CD1c-positive myeloid dendritic cell (primary cell): ENCODE measurements at regions not wholly inside any gene's neighbourhood (a gene's known extent, or its start where the extent isn't known, plus 50 kb on each side); places are given as distances from the start of the nearest gene placed in this dataset.

Source experiments
- DNase-seq: peaks from one replicate; pipeline ENCODE4 v3.0.0-alpha.2; 2016; ENCODE audit errors: extremely low spot score

DNA sequence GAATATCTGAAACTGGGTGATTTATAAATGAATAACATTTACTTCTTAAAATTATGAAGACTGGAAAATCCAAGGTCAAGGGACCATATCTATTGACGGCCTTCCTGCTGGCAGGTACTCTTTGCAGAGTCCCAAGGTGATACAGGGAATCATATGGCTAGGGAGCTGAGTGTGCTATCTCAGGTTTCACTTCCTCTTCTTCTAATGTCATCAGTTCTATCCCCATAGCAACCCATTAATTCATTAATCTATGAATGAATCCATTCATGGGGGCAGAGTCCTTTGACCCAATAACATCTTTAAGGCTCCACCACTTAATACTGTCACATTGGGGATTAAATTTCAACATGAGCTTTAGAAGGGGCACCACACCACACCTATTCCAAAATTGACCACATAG is 772.0 kb downstream of the HACE1 start:
- no peak for DNase-seq

DNA sequence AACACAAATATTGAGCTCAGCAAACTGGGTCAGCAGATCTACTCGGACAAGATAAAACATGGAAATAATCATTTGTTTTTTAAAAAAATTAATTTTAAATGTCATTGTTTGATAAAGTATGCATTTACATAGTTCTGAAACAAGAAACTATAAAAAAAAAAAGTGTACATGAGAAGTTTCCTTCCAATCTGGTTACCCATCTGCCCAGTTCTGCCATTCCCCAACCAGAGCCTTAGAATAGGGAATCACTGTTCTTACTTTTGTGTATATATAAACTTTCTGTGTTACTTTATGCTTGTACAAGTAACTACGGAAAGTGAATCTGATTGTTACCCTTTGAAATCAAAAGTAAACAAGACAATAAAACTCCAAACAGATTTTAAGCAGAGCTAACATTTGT is 791.4 kb downstream of the HACE1 start:
- DNase-seq, result no peak

DNA sequence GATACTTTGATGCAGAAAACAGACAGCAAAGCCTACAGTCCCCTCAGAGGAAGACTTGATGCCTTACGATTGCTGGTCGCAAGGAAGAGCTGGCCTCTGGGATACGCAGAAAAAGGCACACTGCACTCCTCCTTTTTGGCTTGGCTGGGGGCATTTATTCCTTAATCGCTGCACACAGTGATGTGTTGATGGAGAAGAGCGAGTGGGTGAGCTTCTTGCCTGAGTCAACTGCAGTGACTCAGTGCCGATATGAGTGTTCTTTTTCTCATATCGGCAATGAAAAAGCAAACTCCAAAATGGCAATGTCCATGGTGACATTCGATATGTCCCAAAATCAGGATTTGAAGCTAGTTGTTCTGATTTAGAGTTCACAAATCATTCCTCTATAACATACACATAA is 794.8 kb downstream of the HACE1 start:
- no peak for DNase-seq

DNA sequence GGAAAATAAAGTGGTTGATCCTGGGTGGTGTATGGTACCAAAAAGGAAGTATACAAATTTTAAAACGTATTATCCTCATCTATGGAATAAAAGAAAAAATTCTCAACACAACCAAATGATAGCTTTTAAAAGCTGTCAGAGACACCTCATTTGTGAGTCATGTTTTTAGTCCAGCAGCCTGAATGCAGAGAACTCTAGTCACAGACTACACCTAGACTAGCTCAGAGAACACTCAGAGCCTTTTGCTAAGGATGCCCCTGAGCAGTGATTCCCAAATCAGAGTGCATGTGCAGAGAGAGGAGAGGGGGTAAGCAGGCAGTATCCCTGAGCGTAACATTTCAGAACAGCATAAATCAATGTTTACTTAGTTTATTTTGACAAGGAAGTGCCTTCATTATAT is 809.3 kb downstream of the HACE1 start:
- no peak for DNase-seq

DNA sequence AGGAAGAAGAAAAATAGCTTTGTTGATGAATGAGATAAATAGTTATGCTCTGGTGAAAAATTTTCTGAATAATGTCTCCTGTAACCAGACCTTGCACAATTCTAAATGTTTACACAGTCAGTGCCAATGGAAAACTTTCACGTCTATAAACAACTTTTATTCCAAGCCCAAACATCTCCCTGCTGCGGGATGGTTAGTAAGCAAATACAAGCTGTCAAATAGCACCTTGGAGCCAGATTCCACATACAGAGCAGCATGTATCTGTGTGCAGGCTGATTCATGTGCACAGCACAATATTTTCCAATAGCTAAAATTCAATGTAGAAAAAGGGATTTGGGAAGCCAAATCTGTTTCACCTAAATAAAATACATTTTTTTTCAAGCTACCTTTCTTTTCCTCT is 813.3 kb downstream of the HACE1 start:
- no peak for DNase-seq

DNA sequence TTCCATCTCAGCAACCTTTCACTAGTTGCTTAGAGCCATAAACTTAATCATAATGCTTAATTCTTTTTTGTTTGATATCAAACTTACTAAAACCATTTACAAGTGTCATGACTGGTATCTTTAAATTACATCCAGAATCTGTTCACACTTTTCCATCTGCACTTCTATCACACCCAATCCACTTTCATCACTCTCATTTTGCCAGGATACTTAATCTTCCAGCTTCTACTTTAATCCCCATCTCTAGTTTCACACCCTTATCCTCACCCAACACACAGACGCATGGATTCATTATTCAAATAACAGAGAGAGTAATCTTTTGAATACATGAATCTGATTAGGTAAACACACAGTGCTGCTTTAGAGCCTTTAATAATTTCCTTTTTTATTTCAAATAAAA is 828.4 kb downstream of the HACE1 start:
- DNase-seq, result no peak

DNA sequence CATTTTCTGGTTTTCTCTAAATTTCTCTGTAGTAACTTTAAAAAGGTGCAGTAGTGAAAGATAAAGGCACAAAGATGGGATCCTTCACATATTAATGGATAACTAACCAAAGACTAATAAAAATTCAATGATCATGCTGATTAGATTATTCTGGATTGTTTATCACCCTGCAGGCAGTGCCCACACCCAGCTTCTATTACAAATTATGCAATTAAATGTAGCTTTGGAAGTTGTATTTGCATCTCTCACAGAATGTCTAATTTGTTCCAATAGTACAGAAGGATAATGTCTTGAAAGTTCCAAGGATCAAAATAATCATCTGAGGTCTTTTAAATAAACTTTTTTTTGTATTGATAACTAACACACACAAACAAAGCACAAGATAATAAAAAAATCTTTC is 837.6 kb downstream of the HACE1 start:
- no peak for DNase-seq

DNA sequence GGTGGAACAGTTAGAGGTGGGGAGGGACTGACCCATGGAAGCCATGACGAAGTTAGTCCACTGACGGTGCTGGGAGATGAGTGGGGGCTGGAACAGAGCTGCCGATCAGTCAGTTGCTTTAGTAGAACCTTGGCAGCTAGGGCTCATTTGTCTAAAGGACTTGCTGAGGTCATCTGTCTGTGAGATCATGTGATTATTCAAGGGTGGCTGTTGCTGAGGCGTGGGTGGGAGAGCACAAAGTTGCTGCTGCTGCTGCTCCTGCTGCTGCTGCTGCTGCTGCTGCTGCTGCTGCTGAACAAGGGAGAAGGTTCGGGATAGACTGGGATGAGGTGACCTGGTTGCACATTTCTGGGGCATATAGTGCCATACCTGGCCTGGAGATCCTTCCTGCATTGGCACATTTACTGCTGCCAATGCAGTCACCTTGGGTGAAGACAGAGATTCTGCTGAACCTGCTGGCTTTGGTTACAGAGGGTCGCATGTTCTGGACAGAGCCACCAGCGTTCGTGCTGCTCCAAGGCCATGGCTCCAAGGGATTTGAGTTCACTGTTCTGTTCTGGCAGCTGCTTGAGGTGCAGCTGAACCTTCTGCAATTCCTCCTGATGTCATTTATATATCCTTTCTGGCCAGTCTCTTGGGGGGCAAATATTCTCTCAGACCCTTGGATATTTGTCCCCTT is 840.5 kb downstream of the HACE1 start:
- DNase-seq, result no peak

DNA sequence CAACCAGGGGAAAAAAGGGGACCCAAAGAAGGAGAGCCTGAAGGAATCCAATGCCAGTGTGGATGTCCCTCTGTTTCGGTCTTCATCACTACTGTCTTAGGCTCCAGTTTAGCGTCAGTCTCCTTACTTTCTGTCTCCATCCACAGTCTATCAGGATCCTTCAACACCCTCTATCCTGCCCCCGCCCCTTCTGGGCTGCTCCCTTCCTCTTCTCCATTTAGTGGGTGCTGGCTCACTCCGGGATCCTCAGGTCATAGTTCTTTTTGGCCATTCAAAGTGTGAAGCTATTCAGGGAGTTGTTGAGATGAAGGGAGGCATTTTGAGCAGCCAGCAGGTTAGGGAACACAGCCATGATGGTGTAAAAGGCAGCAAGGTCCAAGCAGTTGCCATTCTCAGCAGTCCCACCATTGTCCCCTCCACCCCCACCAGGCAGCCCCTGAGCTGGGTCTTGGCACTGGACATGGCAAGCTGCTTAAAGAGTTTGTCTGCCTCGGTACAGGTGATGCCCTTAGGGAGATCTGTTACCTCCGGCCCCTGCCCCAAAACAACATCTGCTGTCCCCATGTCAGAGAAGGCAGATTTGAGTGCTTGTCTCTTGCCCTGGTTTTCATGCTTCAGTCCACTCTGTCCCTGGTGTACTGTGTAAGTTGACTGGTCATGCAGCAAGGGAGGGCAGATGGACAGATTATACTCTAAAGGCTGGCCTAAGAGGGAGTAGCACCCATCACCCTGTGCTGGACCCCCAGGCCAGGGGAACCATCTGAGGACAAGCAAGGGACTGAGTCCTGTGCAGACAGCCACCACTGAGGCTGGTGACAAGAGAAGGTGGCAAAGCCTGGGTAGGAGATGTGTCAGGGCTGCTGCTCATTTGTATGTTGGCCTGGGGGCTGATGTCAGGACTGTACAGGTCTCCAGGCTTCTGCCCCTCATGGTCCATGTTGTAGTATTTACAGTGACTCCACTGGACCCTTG is 842.0 kb downstream of the HACE1 start:
- DNase-seq, result no peak

DNA sequence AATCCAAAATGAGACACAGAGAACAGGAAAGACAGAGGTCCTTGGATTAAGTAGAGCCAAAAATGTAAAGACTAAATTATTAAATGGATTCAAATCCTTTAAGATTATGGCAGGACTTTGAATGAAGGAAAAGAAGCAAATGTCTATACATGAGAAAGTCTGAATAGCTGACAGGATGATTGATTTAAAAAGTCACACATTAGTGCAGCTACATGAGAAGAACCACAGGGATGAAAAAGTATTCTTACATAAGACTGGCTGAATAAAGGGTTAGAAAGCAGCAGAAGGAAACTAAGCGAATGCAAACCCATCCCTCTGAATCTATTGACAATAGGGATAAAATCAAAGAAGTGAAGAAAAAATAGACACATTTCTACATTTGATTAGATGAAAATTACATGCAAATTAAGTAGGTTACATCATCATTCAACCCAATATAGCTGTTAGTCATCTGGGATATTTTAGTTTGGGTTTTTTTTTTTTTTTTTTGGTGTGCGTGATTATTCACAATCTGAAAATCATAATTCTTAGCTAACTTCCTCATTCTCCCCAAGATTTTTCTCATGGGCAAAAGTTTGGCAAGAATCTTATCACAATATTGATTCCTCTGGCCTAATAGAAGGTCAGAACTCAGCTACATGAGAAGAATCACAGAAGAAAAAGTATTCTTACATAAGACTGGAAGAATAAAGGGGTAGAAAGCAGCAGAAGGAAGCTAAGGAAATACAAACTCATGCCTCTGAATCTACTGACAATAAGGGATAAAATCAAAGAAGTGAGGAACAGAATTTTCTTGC is 845.4 kb downstream of the HACE1 start:
- no peak for DNase-seq

DNA sequence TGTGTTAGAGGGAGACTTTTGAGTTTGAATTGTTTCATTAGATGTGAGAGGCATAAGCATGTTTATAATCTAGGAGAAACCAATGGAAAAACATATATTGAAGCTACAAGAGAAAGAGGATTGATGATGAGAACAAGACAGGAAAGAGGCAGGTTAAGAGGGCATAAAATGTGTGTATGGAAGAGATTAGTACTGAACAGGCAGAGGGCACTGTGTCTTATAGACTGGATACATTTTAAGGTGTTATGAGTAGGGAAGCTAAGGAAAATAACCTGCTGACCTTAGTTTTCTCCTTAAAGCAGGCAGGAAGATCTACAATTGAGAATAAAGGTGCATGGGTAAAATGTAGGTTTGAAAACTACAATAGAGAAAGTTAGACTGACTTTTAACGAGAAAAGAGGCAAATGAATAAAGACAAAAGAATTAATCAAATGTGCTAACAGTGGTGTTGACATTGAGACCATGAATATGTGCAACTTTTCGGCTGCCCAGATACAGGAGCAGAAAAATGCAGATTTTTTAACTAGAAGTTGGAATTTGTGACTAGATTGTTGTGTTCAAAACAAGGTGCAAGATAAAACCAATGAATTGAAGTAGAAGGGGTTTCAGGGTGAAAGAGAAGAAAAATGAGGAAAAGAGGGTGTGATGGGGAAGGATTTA is 846.3 kb downstream of the HACE1 start:
- no peak for DNase-seq

DNA sequence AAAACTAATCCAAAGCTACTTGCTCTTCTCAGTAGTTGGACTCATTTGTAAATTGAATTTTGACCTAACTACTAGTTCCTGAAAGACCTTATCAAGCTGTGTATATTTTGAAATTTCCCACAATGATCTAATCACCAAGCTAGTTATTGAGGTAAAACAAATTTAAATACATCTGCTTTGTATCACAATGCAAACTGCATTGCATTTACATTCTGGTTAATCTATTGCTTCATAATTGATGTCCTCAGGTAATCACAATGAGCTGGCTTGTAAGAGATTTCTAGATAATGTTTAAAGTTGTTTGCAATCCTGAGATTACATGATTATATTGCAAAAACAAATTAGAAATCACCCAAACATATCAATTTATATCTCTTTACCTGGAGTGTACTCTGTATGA is 848.8 kb downstream of the HACE1 start:
- no peak for DNase-seq

DNA sequence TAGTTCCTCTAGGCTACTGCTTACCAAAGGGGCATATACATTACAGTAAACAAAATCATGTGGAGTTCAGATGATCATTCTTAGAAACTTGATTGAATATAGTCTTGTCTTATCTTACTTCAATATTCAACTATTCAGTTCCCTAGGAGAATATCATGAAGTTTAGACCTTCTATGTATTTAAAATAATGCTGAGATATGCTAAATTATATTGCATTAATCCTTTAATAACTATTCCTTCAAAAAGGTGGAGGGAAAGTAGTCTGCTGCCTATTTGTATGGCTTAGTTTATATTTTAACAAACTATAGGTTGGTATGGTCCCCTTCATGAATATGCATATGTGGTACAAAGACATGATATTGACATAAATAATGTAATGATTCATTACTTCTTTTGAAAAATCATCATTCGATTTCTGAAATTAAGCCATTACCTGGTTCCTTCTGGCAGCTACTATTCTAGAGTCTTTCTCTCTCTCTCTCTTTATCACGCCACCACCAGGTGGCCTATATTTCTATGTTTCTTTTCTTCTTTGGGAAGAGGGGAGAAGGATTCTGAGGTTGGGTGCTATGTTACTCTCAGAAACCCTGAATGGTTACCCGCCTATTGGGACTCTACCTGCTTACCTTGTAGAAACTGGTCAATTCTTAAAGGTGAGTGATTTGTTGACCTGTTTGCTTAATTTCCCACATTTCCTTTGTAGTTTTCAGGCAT is 855.8 kb downstream of the HACE1 start:
- no peak for DNase-seq

DNA sequence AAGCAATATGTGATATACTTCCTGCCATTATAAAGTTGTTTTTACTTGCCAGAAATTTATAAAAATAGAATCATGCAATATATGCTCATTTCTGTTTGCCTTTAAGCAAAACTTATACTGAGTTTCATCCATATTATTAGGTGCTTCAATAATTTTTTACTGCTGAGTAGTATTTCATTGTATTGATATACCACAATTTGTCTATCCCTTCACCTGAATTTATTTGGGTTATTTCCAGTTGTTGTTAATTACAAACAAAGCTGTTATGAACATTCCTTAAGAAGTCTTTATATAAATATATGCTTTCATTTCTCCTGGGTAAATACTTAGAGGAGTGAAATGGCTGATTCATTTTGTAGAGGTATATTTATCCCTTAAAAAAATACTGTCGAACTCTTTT is 864.1 kb downstream of the HACE1 start:
- no peak for DNase-seq

DNA sequence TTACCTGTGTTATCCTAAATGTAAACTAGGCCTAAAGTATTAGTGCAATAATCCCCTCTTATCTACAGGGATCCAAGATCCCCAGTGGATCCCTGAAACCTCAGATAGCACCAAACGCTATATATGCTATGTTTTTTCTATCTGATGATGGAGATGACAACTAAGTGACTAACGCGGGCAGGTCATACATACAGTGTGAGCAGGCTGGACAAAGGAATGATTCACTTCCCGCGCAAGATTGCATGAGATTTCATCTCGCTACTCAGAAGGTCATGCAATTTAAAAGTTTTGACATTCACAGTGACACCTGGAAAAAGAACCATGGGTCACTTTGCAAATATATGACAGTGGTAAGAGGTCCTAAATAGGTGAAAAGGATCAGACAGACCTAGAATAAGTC is 875.9 kb downstream of the HACE1 start:
- DNase-seq, result no peak

DNA sequence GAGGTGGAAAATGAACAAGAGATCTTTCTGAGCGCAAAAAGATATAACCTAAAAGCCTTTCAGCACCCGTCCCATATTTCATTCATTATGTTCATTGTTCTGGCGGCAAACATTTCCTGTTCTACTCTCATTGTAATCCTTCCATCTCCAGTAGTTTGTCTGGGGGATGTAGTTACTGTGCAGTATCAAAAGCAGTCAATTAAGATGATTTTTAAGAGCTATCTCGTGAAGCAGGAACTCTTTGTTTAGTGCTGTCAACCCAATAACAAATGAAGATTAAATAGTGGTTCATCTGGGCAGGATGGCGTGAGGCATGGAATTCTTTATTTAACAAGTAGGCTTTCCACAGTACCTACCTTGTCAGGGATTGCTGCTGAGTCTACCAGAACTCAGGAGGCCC is 876.7 kb downstream of the HACE1 start:
- DNase-seq, result no peak

DNA sequence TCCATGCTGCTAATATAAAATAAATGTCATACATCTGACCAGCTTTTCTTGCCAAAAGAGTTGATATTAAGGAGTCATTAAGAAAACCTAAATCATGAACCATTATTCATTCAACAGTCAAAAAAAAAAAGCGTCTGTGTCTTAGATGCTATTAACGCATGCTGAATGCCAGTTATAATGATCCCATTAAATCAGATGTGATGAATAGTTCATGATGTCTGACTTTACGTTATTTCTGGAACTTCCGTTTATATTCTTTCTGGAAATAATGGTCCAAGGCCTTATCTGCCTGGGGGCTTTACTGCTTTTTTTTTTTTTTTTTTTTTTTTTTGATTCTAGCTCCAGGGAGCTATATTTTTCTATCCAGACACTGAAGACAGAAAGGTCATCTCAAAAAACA is 877.1 kb downstream of the HACE1 start:
- no peak for DNase-seq

DNA sequence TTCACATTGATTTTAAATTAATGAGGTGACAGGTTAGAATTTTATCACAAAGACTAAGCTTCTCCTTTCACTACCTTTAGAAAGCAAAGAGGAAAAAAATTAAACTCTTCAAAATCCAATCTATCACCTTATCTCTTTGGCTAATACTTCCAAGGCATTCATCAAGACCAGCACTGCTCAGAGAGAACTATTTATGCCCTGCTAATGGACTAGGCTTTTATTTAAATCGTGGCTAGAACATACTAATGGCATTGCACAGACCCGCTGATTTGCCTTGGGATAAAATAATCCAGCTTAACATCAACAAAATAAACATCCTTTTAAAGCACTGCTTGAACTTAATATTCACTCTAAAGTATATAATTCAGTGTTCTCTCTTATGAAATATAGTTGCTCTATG is 880.4 kb downstream of the HACE1 start:
- DNase-seq, result no peak

DNA sequence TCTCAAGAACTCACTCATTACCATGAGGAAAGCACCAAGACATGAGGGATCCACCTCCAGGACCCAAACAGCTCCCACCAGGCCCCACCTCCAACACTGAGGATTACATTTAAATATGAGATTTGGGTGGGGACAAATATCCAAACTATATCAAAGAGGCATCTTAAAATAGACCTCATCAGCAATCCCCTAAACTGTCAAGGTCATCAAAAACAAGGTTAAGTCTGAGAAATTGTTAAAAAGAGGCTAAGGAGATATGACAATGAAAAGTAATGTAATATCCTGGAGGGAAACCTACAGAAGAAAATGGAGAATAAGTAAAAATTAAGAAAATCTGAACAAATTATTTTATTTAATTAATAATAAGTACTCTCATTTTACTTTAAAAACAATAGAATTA is 922.3 kb downstream of the HACE1 start:
- no peak for DNase-seq

DNA sequence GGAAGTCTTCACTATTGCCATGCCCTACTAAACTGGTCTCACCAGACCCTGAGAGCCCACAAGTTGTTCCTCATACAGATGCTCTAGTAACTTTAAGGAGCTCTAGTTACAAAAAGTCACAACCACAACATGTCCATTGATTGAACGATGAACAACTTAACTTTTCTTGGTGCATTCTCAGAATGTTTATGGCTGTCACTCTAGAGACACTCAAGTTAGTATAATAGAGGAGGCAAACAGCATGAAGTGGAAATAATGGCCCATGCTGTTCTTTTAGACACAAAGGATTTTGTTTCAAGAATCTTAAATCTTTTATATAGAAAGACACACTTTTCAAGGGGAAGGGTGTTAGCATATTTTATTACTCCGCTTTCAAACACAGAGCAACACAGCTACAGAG is 934.4 kb downstream of the HACE1 start:
- DNase-seq, result no peak

DNA sequence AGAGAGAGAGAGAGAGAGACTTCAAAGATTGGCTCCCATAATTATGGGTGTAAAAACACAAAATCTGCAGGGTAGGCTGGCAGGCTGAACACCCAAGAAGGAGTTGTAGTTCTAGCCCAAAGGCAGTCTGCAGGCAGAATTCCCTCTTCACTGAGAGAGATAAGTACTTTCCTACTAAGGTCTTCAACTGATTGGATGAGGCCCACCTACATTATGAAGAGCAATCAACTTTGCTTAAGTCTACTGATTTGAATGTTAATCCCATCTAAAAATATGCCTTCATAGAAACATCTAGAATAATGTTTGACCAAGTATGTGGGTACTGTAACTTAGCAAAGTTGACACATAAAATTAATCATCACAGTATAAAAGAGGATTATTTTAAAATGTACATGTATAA is 949.7 kb downstream of the HACE1 start:
- no peak for DNase-seq
